ENCODE measurements at regions not wholly inside any gene's neighbourhood (a gene's known extent, or its start where the extent isn't known, plus 50 kb on each side); places are given as distances from the start of the nearest gene placed in this dataset.

GRCh38 chr10:120658943-120659885, 191.9 kb upstream of the WDR11 start:
- peaks cover 0 to 17% (median 0%) of the 10 kb centered on the region in 4 donors for H3K27me3 ChIP-seq
- DNase-seq: no peak

GRCh38 chr10:120666308-120666707, 184.9 kb upstream of the WDR11 start:
- FAIRE-seq: no peak
- TF ChIP-seq, protein P1, sequence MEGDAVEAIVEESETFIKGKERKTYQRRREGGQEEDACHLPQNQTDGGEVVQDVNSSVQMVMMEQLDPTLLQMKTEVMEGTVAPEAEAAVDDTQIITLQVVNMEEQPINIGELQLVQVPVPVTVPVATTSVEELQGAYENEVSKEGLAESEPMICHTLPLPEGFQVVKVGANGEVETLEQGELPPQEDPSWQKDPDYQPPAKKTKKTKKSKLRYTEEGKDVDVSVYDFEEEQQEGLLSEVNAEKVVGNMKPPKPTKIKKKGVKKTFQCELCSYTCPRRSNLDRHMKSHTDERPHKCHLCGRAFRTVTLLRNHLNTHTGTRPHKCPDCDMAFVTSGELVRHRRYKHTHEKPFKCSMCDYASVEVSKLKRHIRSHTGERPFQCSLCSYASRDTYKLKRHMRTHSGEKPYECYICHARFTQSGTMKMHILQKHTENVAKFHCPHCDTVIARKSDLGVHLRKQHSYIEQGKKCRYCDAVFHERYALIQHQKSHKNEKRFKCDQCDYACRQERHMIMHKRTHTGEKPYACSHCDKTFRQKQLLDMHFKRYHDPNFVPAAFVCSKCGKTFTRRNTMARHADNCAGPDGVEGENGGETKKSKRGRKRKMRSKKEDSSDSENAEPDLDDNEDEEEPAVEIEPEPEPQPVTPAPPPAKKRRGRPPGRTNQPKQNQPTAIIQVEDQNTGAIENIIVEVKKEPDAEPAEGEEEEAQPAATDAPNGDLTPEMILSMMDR (IDR thresholded peaks at IDR 0.05): no peak
- no peaks in the 10 kb centered on the region for H3K4me1 ChIP-seq
- H3K27me3 ChIP-seq: peaks cover 0 to 6% (median 0%) of the 10 kb centered on the region in 4 donors
- WGBS, 2 donors: 65 to 76% methylated on average over 4 of the region's 4 CpGs
- no peak for DNase-seq
- H3K27ac ChIP-seq: no peak overlapping the region
- no peaks in the 10 kb centered on the region for H3K36me3 ChIP-seq
- intact Hi-C loops (cut with DNase I): no loop called here
- no peaks in the 10 kb centered on the region for H3K9me3 ChIP-seq
- H3K4me3 ChIP-seq: no peak overlapping the region
- no peak for ATAC-seq

More at GRCh38 chr10:120658943-120659885, 191.9 kb upstream of the WDR11 start:
- Histone ChIP-seq H3K4me1 (no peaks in the 10 kb centered on the region), H3K9me3 (no peaks in the 10 kb centered on the region), H3K36me3 (no peaks in the 10 kb centered on the region), H3K27ac (no peak overlapping the region), H3K4me3 (no peak overlapping the region)
- ATAC-seq (no peak), FAIRE-seq (no peak)
- intact Hi-C loops (cut with DNase I): no loop called here
- WGBS, 2 donors: 51 to 64% methylated on average over 4 of the region's 4 CpGs
- TF ChIP-seq, protein P1 (IDR thresholded peaks at IDR 0.05): no peak

- no peaks in the 10 kb centered on the region for H3K27me3 ChIP-seq
- no peaks in the 10 kb centered on the region for H3K9me3 ChIP-seq
- 55 to 60% methylated on average over 4 of the region's 4 CpGs for WGBS, 2 donors
- H3K4me3 ChIP-seq: no peak overlapping the region
- TF ChIP-seq, protein P1 (IDR thresholded peaks at IDR 0.05): no peak
- DNase-seq (no peak), FAIRE-seq (no peak), ATAC-seq (no peak)
- intact Hi-C loops (cut with DNase I): no loop called here
- H3K4me1 ChIP-seq: no peaks in the 10 kb centered on the region
- no peaks in the 10 kb centered on the region for H3K36me3 ChIP-seq
- no peak overlapping the region for H3K27ac ChIP-seq
Measured at GRCh38 chr10:120667276-120667675, 183.9 kb upstream of the WDR11 start.

DNA sequence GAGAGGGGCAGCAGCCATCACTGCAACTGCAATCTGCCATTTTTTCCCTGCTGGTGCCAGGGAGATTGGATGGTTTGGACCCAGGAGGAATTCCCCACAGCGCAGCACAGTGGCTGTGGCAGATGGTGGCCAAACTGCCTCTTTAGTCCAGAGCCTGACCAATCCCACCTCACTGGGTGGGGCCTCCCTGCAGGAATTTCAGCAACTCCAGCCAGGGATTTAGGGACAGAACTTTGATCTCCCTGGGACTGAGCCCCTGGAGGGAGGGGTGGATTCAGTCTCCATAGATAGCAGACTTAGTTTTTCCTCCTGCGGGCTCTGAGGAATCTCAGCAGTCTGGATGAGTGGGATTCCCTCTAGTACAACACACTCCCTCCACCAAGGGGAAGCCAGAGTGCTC, 179.7 kb upstream of the WDR11 start:
- no peak for FAIRE-seq
- TF ChIP-seq, protein P1 (IDR thresholded peaks at IDR 0.05): no peak
- intact Hi-C loops (cut with DNase I): no loop called here
- no peaks in the 10 kb centered on the region for H3K36me3 ChIP-seq
- no peak for ATAC-seq
- WGBS, 2 donors: 60% methylated on average over 2 of the region's 2 CpGs
- DNase-seq: no peak
- no peaks in the 10 kb centered on the region for H3K4me1 ChIP-seq
- H3K4me3 ChIP-seq: no peak overlapping the region
- H3K27ac ChIP-seq: no peak overlapping the region
- no peaks in the 10 kb centered on the region for H3K27me3 ChIP-seq
- H3K9me3 ChIP-seq: no peaks in the 10 kb centered on the region

- Histone ChIP-seq H3K27ac (no peak overlapping the region), H3K4me1 (no peaks in the 10 kb centered on the region), H3K4me3 (no peak overlapping the region), H3K9me3 (no peaks in the 10 kb centered on the region), H3K36me3 (no peaks in the 10 kb centered on the region), H3K27me3 (no peaks in the 10 kb centered on the region)
- TF ChIP-seq, protein P1 (IDR thresholded peaks at IDR 0.05): no peak
- 95% methylated on average over 2 of the region's 2 CpGs for WGBS, 2 donors
- DNase-seq: no peak
- intact Hi-C loops (cut with DNase I): no loop called here
- FAIRE-seq: no peak
- ATAC-seq: no peak
Measured at GRCh38 chr10:120683454-120683853, 167.7 kb upstream of the WDR11 start.

All from pancreas (tissue), 10 donors.